Mucosa of rectum (tissue), 2 donors: ENCODE measurements at regions not wholly inside any gene's neighbourhood (a gene's known extent, or its start where the extent isn't known, plus 50 kb on each side); places are given as distances from the start of the nearest gene placed in this dataset.

Source experiments
- H3K27ac ChIP-seq, 2 donors: one replicate each; pipeline ENCODE4 v1.7.0; 2013; ENCODE audit warnings: inconsistent platforms in 2 of 2, low read depth in 2 of 2, low read length in 2 of 2
- H3K27me3 ChIP-seq, 2 donors: one replicate each; pipeline ENCODE4 v1.7.0; 2013; ENCODE audit warnings: low read length in 2 of 2; ENCODE audit not compliant: control insufficient read depth in 2 of 2, insufficient read depth in 2 of 2
- H3K36me3 ChIP-seq, 2 donors: one replicate each; pipeline ENCODE4 v1.7.0; 2013; ENCODE audit warnings: low read length in 2 of 2; ENCODE audit not compliant: control insufficient read depth in 2 of 2, insufficient read depth in 2 of 2
- H3K4me1 ChIP-seq, 2 donors: one replicate each; pipeline ENCODE4 v1.7.0; 2013; ENCODE audit warnings: low read length in 2 of 2, mild to moderate bottlenecking in 1 of 2; ENCODE audit not compliant: control insufficient read depth in 2 of 2, insufficient read depth in 2 of 2
- H3K4me3 ChIP-seq, 2 donors: one replicate each; pipeline ENCODE4 v1.7.0; 2013; ENCODE audit warnings: low read length in 2 of 2
- H3K9ac ChIP-seq, 2 donors: one replicate each; pipeline ENCODE4 v1.7.0; 2013; ENCODE audit warnings: low read length in 2 of 2, low read depth in 1 of 2, mild to moderate bottlenecking in 1 of 2
- H3K9me3 ChIP-seq, 2 donors: one replicate each; pipeline ENCODE4 v1.7.0; 2013; ENCODE audit warnings: low read length in 2 of 2; ENCODE audit not compliant: control insufficient read depth in 2 of 2
- donor health status: healthy.
- donor health status: Normal muscosa, but diverticular disease.

GRCh38 chr4:33616121-33616520 is 2628.2 kb downstream of the ARAP2 start:
- no peaks in the 10 kb centered on the region for H3K36me3 ChIP-seq
- H3K9me3 ChIP-seq, result no peaks in the 10 kb centered on the region
- H3K27me3 ChIP-seq, result no peaks in the 10 kb centered on the region
- H3K27ac ChIP-seq, result no peak overlapping the region
- no peaks in the 10 kb centered on the region for H3K4me1 ChIP-seq
- H3K9ac ChIP-seq, result no peak overlapping the region
- no peak overlapping the region for H3K4me3 ChIP-seq

GRCh38 chr4:33625748-33626147 is 2618.6 kb downstream of the ARAP2 start:
- Histone ChIP-seq H3K27ac (no peak overlapping the region), H3K27me3 (no peaks in the 10 kb centered on the region), H3K36me3 (no peaks in the 10 kb centered on the region), H3K4me1 (no peaks in the 10 kb centered on the region), H3K9me3 (no peaks in the 10 kb centered on the region), H3K4me3 (no peak overlapping the region), H3K9ac (no peak overlapping the region)

DNA sequence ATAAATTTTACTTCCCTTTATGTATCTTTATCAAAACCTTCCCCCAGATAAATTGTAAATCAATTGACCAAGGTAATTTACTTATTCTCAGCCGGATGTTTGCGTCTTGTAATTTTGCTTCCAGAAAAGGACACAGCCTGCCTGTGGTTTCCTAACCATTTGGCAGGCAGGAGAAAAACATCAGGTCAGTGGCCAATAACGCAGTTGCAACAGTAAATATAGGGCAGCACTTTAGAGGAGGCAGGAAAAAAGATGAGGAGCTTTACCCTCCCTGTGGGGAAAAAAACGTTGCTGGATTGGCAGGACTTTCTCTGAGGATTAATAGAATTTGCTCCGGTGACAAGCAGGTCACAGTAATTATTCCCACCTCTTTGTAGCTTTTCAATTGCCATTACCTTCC is 2618.1 kb downstream of the ARAP2 start:
- Histone ChIP-seq H3K4me3 (no peak overlapping the region), H3K9me3 (no peaks in the 10 kb centered on the region), H3K27me3 (no peaks in the 10 kb centered on the region), H3K4me1 (no peaks in the 10 kb centered on the region), H3K27ac (no peak overlapping the region), H3K36me3 (no peaks in the 10 kb centered on the region), H3K9ac (no peak overlapping the region)

DNA sequence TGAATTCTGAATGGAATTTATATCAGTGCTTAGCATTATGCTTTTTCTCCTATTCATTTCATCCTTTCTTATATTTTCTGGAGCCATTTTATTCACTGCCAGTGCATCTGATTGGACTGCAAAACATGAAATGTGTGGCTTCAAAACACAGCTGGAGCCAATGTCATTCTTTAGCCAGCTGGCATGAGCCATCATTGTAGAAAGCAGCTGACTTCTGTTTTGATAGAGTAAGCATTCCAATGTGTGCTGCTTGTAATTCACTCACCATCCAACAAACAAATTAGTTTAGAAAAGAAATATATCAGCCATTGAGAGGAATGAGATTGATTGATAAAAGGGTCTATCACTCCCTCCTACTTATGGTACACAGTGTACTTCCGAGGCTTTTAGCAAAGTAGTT is 2616.0 kb downstream of the ARAP2 start:
- no peaks in the 10 kb centered on the region for H3K4me1 ChIP-seq
- H3K27me3 ChIP-seq, result no peaks in the 10 kb centered on the region
- H3K9ac ChIP-seq, result no peak overlapping the region
- no peaks in the 10 kb centered on the region for H3K9me3 ChIP-seq
- H3K4me3 ChIP-seq, result no peak overlapping the region
- no peaks in the 10 kb centered on the region for H3K36me3 ChIP-seq
- H3K27ac ChIP-seq, result no peak overlapping the region

DNA sequence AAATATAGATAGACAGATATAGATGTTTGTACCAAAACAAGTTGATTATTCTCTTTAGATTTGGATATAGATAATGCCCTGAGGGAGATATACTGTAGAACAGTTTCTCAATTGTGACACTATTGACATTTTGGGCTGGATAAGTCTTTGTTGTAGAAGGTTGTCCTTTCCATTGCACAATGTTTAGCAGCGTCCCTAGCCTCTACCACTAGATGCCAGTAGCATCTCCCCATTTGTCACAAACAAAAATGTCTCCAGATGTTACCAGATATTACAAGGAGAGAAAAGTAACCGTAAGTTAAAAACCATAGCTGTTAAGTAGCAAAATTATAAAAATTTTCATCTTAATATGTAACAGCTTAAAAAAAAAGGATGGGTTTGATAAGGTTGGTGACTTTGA is 2595.3 kb downstream of the ARAP2 start:
- no peaks in the 10 kb centered on the region for H3K4me1 ChIP-seq
- no peak overlapping the region for H3K9ac ChIP-seq
- no peak overlapping the region for H3K4me3 ChIP-seq
- no peaks in the 10 kb centered on the region for H3K9me3 ChIP-seq
- no peak overlapping the region for H3K27ac ChIP-seq
- H3K36me3 ChIP-seq, result no peaks in the 10 kb centered on the region
- H3K27me3 ChIP-seq, result no peaks in the 10 kb centered on the region

GRCh38 chr4:33649471-33649870 is 2594.8 kb downstream of the ARAP2 start:
- H3K4me1 ChIP-seq, result no peaks in the 10 kb centered on the region
- no peaks in the 10 kb centered on the region for H3K27me3 ChIP-seq
- H3K36me3 ChIP-seq, result no peaks in the 10 kb centered on the region
- H3K9ac ChIP-seq, result no peak overlapping the region
- no peaks in the 10 kb centered on the region for H3K9me3 ChIP-seq
- H3K4me3 ChIP-seq, result no peak overlapping the region
- H3K27ac ChIP-seq, result no peak overlapping the region

GRCh38 chr4:33650036-33650435 is 2594.3 kb downstream of the ARAP2 start:
- no peaks in the 10 kb centered on the region for H3K9me3 ChIP-seq
- H3K4me3 ChIP-seq, result no peak overlapping the region
- H3K4me1 ChIP-seq, result no peaks in the 10 kb centered on the region
- no peak overlapping the region for H3K27ac ChIP-seq
- H3K27me3 ChIP-seq, result no peaks in the 10 kb centered on the region
- no peak overlapping the region for H3K9ac ChIP-seq
- H3K36me3 ChIP-seq, result no peaks in the 10 kb centered on the region

DNA sequence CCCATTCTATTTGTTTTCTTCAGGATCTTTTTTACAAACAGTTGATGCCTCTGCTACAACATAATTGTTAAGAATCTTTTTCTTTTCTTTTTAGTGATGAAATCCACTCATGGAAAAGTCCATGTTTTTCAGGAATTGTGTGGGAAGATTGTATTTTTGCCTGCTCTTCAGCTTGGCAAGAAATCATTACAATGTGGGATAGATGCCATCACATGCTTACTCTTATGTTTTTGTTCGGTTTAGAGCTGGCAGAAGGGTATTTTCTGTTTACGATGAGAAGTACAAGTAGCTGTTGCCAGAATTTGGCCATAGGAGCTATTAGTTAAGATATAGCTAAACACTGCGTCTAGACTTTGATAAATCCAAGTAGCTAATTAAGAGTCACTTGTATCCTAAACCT is 2585.3 kb downstream of the ARAP2 start:
- H3K27me3 ChIP-seq, result no peaks in the 10 kb centered on the region
- no peaks in the 10 kb centered on the region for H3K4me1 ChIP-seq
- no peak overlapping the region for H3K9ac ChIP-seq

GRCh38 chr4:33661636-33662035 is 2582.7 kb downstream of the ARAP2 start:
- Histone ChIP-seq H3K36me3 (no peaks in the 10 kb centered on the region), H3K9ac (no peak overlapping the region), H3K4me3 (no peak overlapping the region), H3K27me3 (no peaks in the 10 kb centered on the region), H3K4me1 (no peaks in the 10 kb centered on the region), H3K9me3 (no peaks in the 10 kb centered on the region), H3K27ac (no peak overlapping the region)

More for the DNA sequence above, 2585.3 kb downstream of the ARAP2 start:
- Histone ChIP-seq H3K4me3 (no peak overlapping the region), H3K27ac (no peak overlapping the region), H3K36me3 (no peaks in the 10 kb centered on the region), H3K9me3 (no peaks in the 10 kb centered on the region)

GRCh38 chr4:33685939-33686338 is 2558.4 kb downstream of the ARAP2 start:
- Histone ChIP-seq H3K9me3 (no peaks in the 10 kb centered on the region), H3K4me1 (no peaks in the 10 kb centered on the region), H3K9ac (no peak overlapping the region), H3K36me3 (no peaks in the 10 kb centered on the region), H3K27ac (no peak overlapping the region), H3K4me3 (no peak overlapping the region), H3K27me3 (no peaks in the 10 kb centered on the region)

- Histone ChIP-seq H3K27ac (no peak overlapping the region), H3K4me1 (no peaks in the 10 kb centered on the region), H3K9ac (no peak overlapping the region), H3K4me3 (no peak overlapping the region), H3K27me3 (no peaks in the 10 kb centered on the region), H3K36me3 (no peaks in the 10 kb centered on the region), H3K9me3 (no peaks in the 10 kb centered on the region)
These were observed 2548.3 kb downstream of the ARAP2 start for GRCh38 chr4:33696041-33696440.
